ENCODE measurements at regions not wholly inside any gene's neighbourhood (a gene's known extent, or its start where the extent isn't known, plus 50 kb on each side); places are given as distances from the start of the nearest gene placed in this dataset.

- ATAC-seq (no peak), DNase-seq (no peak)
- H3K9ac ChIP-seq (ENCODE audit: low read length): no peak overlapping the region
- BruUV-seq (replicated peaks): no TSS peak
- H4K20me1 ChIP-seq (ENCODE audit: low read length): no peaks in the 10 kb centered on the region
- no peaks in the 10 kb centered on the region; the same call in 1 of the 2 replicates for H3K27me3 ChIP-seq (ENCODE audit: low read length)
- H3K9me2 ChIP-seq (replicated peaks; ENCODE audit: low read length): no peaks in the 10 kb centered on the region
- H3K9me3 ChIP-seq (ENCODE audit: low read length): no peaks in the 10 kb centered on the region
- intact Hi-C loops (cut with micrococcal nuclease): no loop called here
- ChIA-PET CTCF (no interaction called here), POLR2A (ENCODE audit: unreplicated experiment) (no interaction called here)
- no peaks in the 10 kb centered on the region for H3K36me3 ChIP-seq (ENCODE audit: low read depth, low read length)
- H3K4me2 ChIP-seq (ENCODE audit: low read length): no peak overlapping the region
- no peak overlapping the region for H3K4me3 ChIP-seq (ENCODE audit: low read length)
- H3K4me1 ChIP-seq (ENCODE audit: insufficient read depth, low read length): no peaks in the 10 kb centered on the region
- H2AFZ ChIP-seq (ENCODE audit: low read length): no peak overlapping the region
- no peak for TF ChIP-seq EZH2 (IDR thresholded peaks at IDR 0.05; ENCODE audit: low read length, unreplicated experiment)
- no peak for TF ChIP-seq EZH2phosphoT487 (IDR thresholded peaks at IDR 0.05; ENCODE audit: borderline replicate concordance, low read length)
- no peak for TF ChIP-seq CTCF (conservative IDR thresholded peaks at IDR 0.05; ENCODE audit: low read depth, low read length)
- no peaks in the 10 kb centered on the region for H3K79me2 ChIP-seq (ENCODE audit: low read length)
- H3F3A ChIP-seq (ENCODE audit: low read length, unreplicated experiment): no peaks in the 10 kb centered on the region
- no peak overlapping the region for H3K27ac ChIP-seq (ENCODE audit: low read length)
Observed at GRCh38 chr2:228942856-228943255, 328.2 kb downstream of the PID1 start.

GRCh38 chr2:228938629-228939028 is 332.5 kb downstream of the PID1 start:
- intact Hi-C loops (cut with micrococcal nuclease): no loop called here
- H3K4me1 ChIP-seq (ENCODE audit: insufficient read depth, low read length): no peaks in the 10 kb centered on the region
- H3K36me3 ChIP-seq (ENCODE audit: low read depth, low read length): no peaks in the 10 kb centered on the region
- no peaks in the 10 kb centered on the region for H4K20me1 ChIP-seq (ENCODE audit: low read length)
- no TSS peak for BruUV-seq (replicated peaks)
- H3K79me2 ChIP-seq (ENCODE audit: low read length): no peaks in the 10 kb centered on the region
- no peak for ATAC-seq
- POLR2A ChIA-PET (ENCODE audit: unreplicated experiment): no interaction called here
- CTCF ChIA-PET: no interaction called here
- TF ChIP-seq CTCF (conservative IDR thresholded peaks at IDR 0.05; ENCODE audit: low read depth, low read length) (no peak), EZH2 (IDR thresholded peaks at IDR 0.05; ENCODE audit: low read length, unreplicated experiment) (no peak)
- no peak overlapping the region for H3K27ac ChIP-seq (ENCODE audit: low read length)
- no peak overlapping the region for H3K9ac ChIP-seq (ENCODE audit: low read length)
- H2AFZ ChIP-seq (ENCODE audit: low read length): no peak overlapping the region
- H3K9me3 ChIP-seq (ENCODE audit: low read length): no peaks in the 10 kb centered on the region
- H3K27me3 ChIP-seq (ENCODE audit: low read length): no peaks in the 10 kb centered on the region; the same call in 1 of the 2 replicates
- H3K4me2 ChIP-seq (ENCODE audit: low read length): no peak overlapping the region
- no peak overlapping the region for H3K4me3 ChIP-seq (ENCODE audit: low read length)
- peak; percentile 9 for DNase-seq
- H3K9me2 ChIP-seq (replicated peaks; ENCODE audit: low read length): no peaks in the 10 kb centered on the region
- no peaks in the 10 kb centered on the region for H3F3A ChIP-seq (ENCODE audit: low read length, unreplicated experiment)

- H3K4me3 ChIP-seq (ENCODE audit: low read length): no peak overlapping the region
- ChIA-PET POLR2A (ENCODE audit: unreplicated experiment) (no interaction called here), CTCF (no interaction called here)
- intact Hi-C loops (cut with micrococcal nuclease): no loop called here
- no peak overlapping the region for H3K9ac ChIP-seq (ENCODE audit: low read length)
- no peak overlapping the region for H2AFZ ChIP-seq (ENCODE audit: low read length)
- 0 out of 2 replicates have a peak overlapping the region, but pooled peaks have one; percentile 0 for H3K27ac ChIP-seq (ENCODE audit: low read length)
- H3K36me3 ChIP-seq (ENCODE audit: low read depth, low read length): no peaks in the 10 kb centered on the region
- no peak for TF ChIP-seq EZH2phosphoT487 (IDR thresholded peaks at IDR 0.05; ENCODE audit: borderline replicate concordance, low read length)
- TF ChIP-seq CTCF (conservative IDR thresholded peaks at IDR 0.05; ENCODE audit: low read depth, low read length): no peak
- no peak for TF ChIP-seq EZH2 (IDR thresholded peaks at IDR 0.05; ENCODE audit: low read length, unreplicated experiment)
- DNase-seq: peak; percentile 44
- no peak; the same call in 1 of the 2 replicates for ATAC-seq
- no TSS peak for BruUV-seq (replicated peaks)
- H4K20me1 ChIP-seq (ENCODE audit: low read length): no peaks in the 10 kb centered on the region
- H3K79me2 ChIP-seq (ENCODE audit: low read length): no peaks in the 10 kb centered on the region
- H3K4me1 ChIP-seq (ENCODE audit: insufficient read depth, low read length): no peaks in the 10 kb centered on the region
- no peak overlapping the region for H3K4me2 ChIP-seq (ENCODE audit: low read length)
- no peaks in the 10 kb centered on the region for H3K9me3 ChIP-seq (ENCODE audit: low read length)
- no peaks in the 10 kb centered on the region for H3K27me3 ChIP-seq (ENCODE audit: low read length)
- no peaks in the 10 kb centered on the region for H3F3A ChIP-seq (ENCODE audit: low read length, unreplicated experiment)
- H3K9me2 ChIP-seq (replicated peaks; ENCODE audit: low read length): no peaks in the 10 kb centered on the region
Observed at GRCh38 chr2:228927028-228928010, 343.8 kb downstream of the PID1 start.
